Nephron progenitor cell (in vitro differentiated cells): ENCODE measurements at regions not wholly inside any gene's neighbourhood (a gene's known extent, or its start where the extent isn't known, plus 50 kb on each side); places are given as distances from the start of the nearest gene placed in this dataset.

ENCODE experiments used
- DNase-seq: peaks from one replicate; pipeline ENCODE4 v3.0.0; 2021
- H3K27ac Mint-ChIP-seq: 2 replicates; pipeline ENCODE4 v1.8.0; 2021; ENCODE audit warnings: mild to moderate bottlenecking, moderate library complexity, mixed read lengths
- H3K27me3 Mint-ChIP-seq: 2 replicates; pipeline ENCODE4 v1.8.0; 2021; ENCODE audit warnings: mild to moderate bottlenecking, low read depth, mixed read lengths; ENCODE audit not compliant: poor library complexity
- H3K36me3 Mint-ChIP-seq: 2 replicates; pipeline ENCODE4 v1.8.0; 2021; ENCODE audit warnings: low read depth, mixed read lengths
- H3K4me1 Mint-ChIP-seq: 2 replicates; pipeline ENCODE4 v1.8.0; 2021; ENCODE audit warnings: mixed read lengths
- H3K4me3 Mint-ChIP-seq: 2 replicates; pipeline ENCODE4 v1.8.0; 2021; ENCODE audit warnings: mild to moderate bottlenecking, moderate library complexity, mixed read lengths
- H3K9me3 Mint-ChIP-seq: 2 replicates; pipeline ENCODE4 v1.8.0; 2021; ENCODE audit warnings: mild to moderate bottlenecking, moderate library complexity, mixed read lengths
- CTCF ChIP-seq: fragments of 200-600 bp; sonication (generic); IDR thresholded peaks from 2 replicates; pipeline ENCODE4 v1.5.0; 2021; ENCODE audit warnings: antibody characterized with exemption

GRCh38 chr5:118726891-118727290, 261.5 kb downstream of the DTWD2 start:
- Mint-ChIP-seq H3K36me3 (no peaks in the 10 kb centered on the region), H3K4me1 (peaks cover 12% of the 10 kb centered on the region), H3K27ac (no peak overlapping the region), H3K27me3 (peaks cover 2% of the 10 kb centered on the region), H3K4me3 (no peak overlapping the region), H3K9me3 (peaks cover 16% of the 10 kb centered on the region)
- DNase-seq = no peak
- TF ChIP-seq CTCF = no peak

GRCh38 chr5:118723021-118723338, 265.4 kb downstream of the DTWD2 start:
- Mint-ChIP-seq H3K27ac (peak overlapping the region; percentile 9), H3K36me3 (peaks cover 25% of the 10 kb centered on the region), H3K9me3 (peaks cover 31% of the 10 kb centered on the region), H3K4me1 (peaks cover 11% of the 10 kb centered on the region), H3K27me3 (no peaks in the 10 kb centered on the region), H3K4me3 (no peak overlapping the region)
- TF ChIP-seq CTCF = no peak
- no peak for DNase-seq

- Mint-ChIP-seq H3K4me1 (peaks cover 4% of the 10 kb centered on the region), H3K27me3 (no peaks in the 10 kb centered on the region), H3K27ac (no peak overlapping the region), H3K9me3 (peaks cover 35% of the 10 kb centered on the region), H3K4me3 (no peak overlapping the region), H3K36me3 (peaks cover 26% of the 10 kb centered on the region)
- no peak for DNase-seq
- no peak for TF ChIP-seq CTCF
These were observed 266.0 kb downstream of the DTWD2 start for GRCh38 chr5:118722122-118723020.

GRCh38 chr5:118711727-118712126, 276.6 kb downstream of the DTWD2 start:
- Mint-ChIP-seq H3K36me3 (peaks cover 10% of the 10 kb centered on the region), H3K4me3 (no peak overlapping the region), H3K9me3 (peaks cover 52% of the 10 kb centered on the region), H3K4me1 (no peaks in the 10 kb centered on the region), H3K27me3 (no peaks in the 10 kb centered on the region), H3K27ac (no peak overlapping the region)
- DNase-seq = no peak
- no peak for TF ChIP-seq CTCF

- H3K4me1 Mint-ChIP-seq = peaks cover 14% of the 10 kb centered on the region
- no peaks in the 10 kb centered on the region for H3K27me3 Mint-ChIP-seq
These were observed 282.2 kb downstream of the DTWD2 start for GRCh38 chr5:118705959-118706667.

More at GRCh38 chr5:118705959-118706667, 282.2 kb downstream of the DTWD2 start:
- DNase-seq = no peak
- no peak for TF ChIP-seq CTCF
- H3K36me3 Mint-ChIP-seq = peaks cover 31% of the 10 kb centered on the region
- peaks cover 47% of the 10 kb centered on the region for H3K9me3 Mint-ChIP-seq
- no peak overlapping the region for H3K4me3 Mint-ChIP-seq
- no peak overlapping the region for H3K27ac Mint-ChIP-seq
